SK-N-SH treated with all-trans-retinoic acid at 6 μM for 48 hours (cell line): ENCODE measurements at regions not wholly inside any gene's neighbourhood (a gene's known extent, or its start where the extent isn't known, plus 50 kb on each side); places are given as distances from the start of the nearest gene placed in this dataset.

Source experiments
- ATAC-seq: fragments of 200-7000 bp; cut with Tn5 transposase; 3 replicates; pipeline ENCODE4 v1.9.1; 2020; ENCODE audit warnings: mild to moderate bottlenecking, moderate library complexity
- ARNTL ChIP-seq: fragments of 450-650 bp; formaldehyde crosslinking; IDR thresholded peaks from 2 replicates; pipeline ENCODE4 v1.5.0; 2020; ENCODE audit warnings: low read depth, mild to moderate bottlenecking, moderate library complexity, borderline replicate concordance
- BACH2 ChIP-seq: fragments of 250-450 bp; sonication (Bioruptor Pico); IDR thresholded peaks from 2 replicates; pipeline ENCODE4 v1.9.0; 2021; ENCODE audit warnings: mild to moderate bottlenecking, borderline replicate concordance
- CREB5 ChIP-seq: fragments of 250-450 bp; sonication (Bioruptor Pico); IDR thresholded peaks from 2 replicates; pipeline ENCODE4 v1.5.1; 2020; ENCODE audit warnings: low read depth, mild to moderate bottlenecking, moderate library complexity
- CSDC2 ChIP-seq: fragments of 250-450 bp; sonication (Bioruptor Pico); IDR thresholded peaks from 2 replicates; pipeline ENCODE4 v1.5.0; 2020; ENCODE audit warnings: mild to moderate bottlenecking, moderate library complexity
- CSRNP3 ChIP-seq: fragments of 250-450 bp; sonication (Bioruptor Pico); IDR thresholded peaks from 2 replicates; pipeline ENCODE4 v1.5.1; 2021; ENCODE audit warnings: mild to moderate bottlenecking, moderate library complexity
- ESRRG ChIP-seq: fragments of 250-450 bp; sonication (Bioruptor Pico); IDR thresholded peaks from 2 replicates; pipeline ENCODE4 v1.6.1; 2021; ENCODE audit warnings: mild to moderate bottlenecking
- GLIS3 ChIP-seq: fragments of 250-450 bp; sonication (Bioruptor Pico); IDR thresholded peaks from 2 replicates; pipeline ENCODE4 v1.5.0; 2020; ENCODE audit warnings: mild to moderate bottlenecking, moderate library complexity
- ISL1 ChIP-seq: fragments of 250-450 bp; sonication (Bioruptor Pico); IDR thresholded peaks from 2 replicates; pipeline ENCODE4 v2.1.2; 2022; ENCODE audit warnings: mild to moderate bottlenecking, moderate library complexity
- PATZ1 ChIP-seq: fragments of 250-450 bp; sonication (Bioruptor Pico); IDR thresholded peaks from 2 replicates; pipeline ENCODE4 v1.8.0; 2020; ENCODE audit warnings: mild to moderate bottlenecking, moderate library complexity, borderline replicate concordance
- POU6F1 ChIP-seq: fragments of 250-450 bp; sonication (Bioruptor Pico); IDR thresholded peaks from 2 replicates; pipeline ENCODE4 v1.8.0; 2021; ENCODE audit warnings: low read depth, mild to moderate bottlenecking, moderate library complexity, borderline replicate concordance
- PPARA ChIP-seq: fragments of 250-450 bp; sonication (Bioruptor Pico); IDR thresholded peaks from 2 replicates; pipeline ENCODE4 v1.5.0; 2020; ENCODE audit warnings: mild to moderate bottlenecking, borderline replicate concordance
- RARB ChIP-seq: fragments of 250-450 bp; sonication (Bioruptor Pico); IDR thresholded peaks from 2 replicates; pipeline ENCODE4 v1.8.0; 2021; ENCODE audit warnings: mild to moderate bottlenecking, moderate library complexity
- SNAI2 ChIP-seq: fragments of 250-450 bp; sonication (Bioruptor Pico); IDR thresholded peaks from 2 replicates; pipeline ENCODE4 v1.5.0; 2020; ENCODE audit warnings: mild to moderate bottlenecking, moderate library complexity
- TSHZ2 ChIP-seq: fragments of 250-450 bp; sonication (Bioruptor Pico); IDR thresholded peaks from 2 replicates; pipeline ENCODE4 v1.5.0; 2020; ENCODE audit warnings: mild to moderate bottlenecking, moderate library complexity
- ZC3H10 ChIP-seq: fragments of 250-450 bp; sonication (Bioruptor Pico); IDR thresholded peaks from 2 replicates; pipeline ENCODE4 v1.5.1; 2021; ENCODE audit warnings: mild to moderate bottlenecking, moderate library complexity
- ZFP3 ChIP-seq: fragments of 250-450 bp; sonication (Bioruptor Pico); IDR thresholded peaks from 2 replicates; pipeline ENCODE4 v1.5.0; 2020; ENCODE audit warnings: mild to moderate bottlenecking, moderate library complexity
- ZFP30 ChIP-seq: fragments of 450-650 bp; formaldehyde crosslinking; IDR thresholded peaks from 2 replicates; pipeline ENCODE4 v1.5.0; 2022; ENCODE audit warnings: mild to moderate bottlenecking, moderate library complexity
- ZNF565 ChIP-seq: fragments of 450-650 bp; formaldehyde crosslinking; conservative IDR thresholded peaks from 2 replicates; pipeline ENCODE4 v1.5.0; 2020; ENCODE audit warnings: low read depth, mild to moderate bottlenecking, moderate library complexity
- ZNF70 ChIP-seq: fragments of 450-650 bp; formaldehyde crosslinking; IDR thresholded peaks from 2 replicates; pipeline ENCODE4 v1.5.0; 2020; ENCODE audit warnings: mild to moderate bottlenecking, moderate library complexity
- ZNF8 ChIP-seq: fragments of 450-650 bp; formaldehyde crosslinking; IDR thresholded peaks from 2 replicates; pipeline ENCODE4 v1.5.0; 2020; ENCODE audit warnings: mild to moderate bottlenecking, moderate library complexity

GRCh38 chr19:29285187-29285687, 72.3 kb upstream of the UQCRFS1 start:
- TF ChIP-seq ZNF8 (CRISPR knock-in tag) (no peak), TSHZ2 (CRISPR knock-in tag) (no peak), ZFP3 (CRISPR knock-in tag) (no peak), ARNTL (CRISPR knock-in tag) (no peak), ZNF70 (CRISPR knock-in tag) (no peak), SNAI2 (CRISPR knock-in tag) (no peak), CREB5 (no peak), PATZ1 (CRISPR knock-in tag) (no peak), ZC3H10 (CRISPR knock-in tag) (no peak), CSRNP3 (CRISPR knock-in tag) (no peak), ZNF565 (no peak), ZFP30 (no peak), ISL1 (CRISPR knock-in tag) (no peak)
- ATAC-seq, result no peak

GRCh38 chr19:29285878-29286277, 72.9 kb upstream of the UQCRFS1 start:
- no peak for TF ChIP-seq ESRRG (CRISPR knock-in tag)
- no peak for TF ChIP-seq CSRNP3 (CRISPR knock-in tag)
- no peak for TF ChIP-seq ZNF70 (CRISPR knock-in tag)
- TF ChIP-seq GLIS3, result no peak
- no peak for TF ChIP-seq RARB (CRISPR knock-in tag)
- no peak for TF ChIP-seq PATZ1 (CRISPR knock-in tag)
- TF ChIP-seq POU6F1 (CRISPR knock-in tag), result no peak
- no peak for TF ChIP-seq CSDC2 (CRISPR knock-in tag)
- TF ChIP-seq ZFP30, result no peak
- no peak for TF ChIP-seq ZNF565
- no peak for TF ChIP-seq CREB5
- no peak for TF ChIP-seq BACH2
- no peak for TF ChIP-seq ZFP3 (CRISPR knock-in tag)
- no peak for TF ChIP-seq ZC3H10 (CRISPR knock-in tag)
- no peak for TF ChIP-seq PPARA
- TF ChIP-seq, all 23 proteins: peak for 0
- ATAC-seq, result no peak
